DMS53 treated with DMSO at 0.1 percent for 48 hours (cell line): ENCODE measurements at regions not wholly inside any gene's neighbourhood (a gene's known extent, or its start where the extent isn't known, plus 50 kb on each side); places are given as distances from the start of the nearest gene placed in this dataset.

Experiments
- DNase-seq: peaks from one replicate; lab custom pipeline; 2025; ENCODE audit not compliant: unreplicated experiment; lab: John Stamatoyannopoulos, UW

DNA sequence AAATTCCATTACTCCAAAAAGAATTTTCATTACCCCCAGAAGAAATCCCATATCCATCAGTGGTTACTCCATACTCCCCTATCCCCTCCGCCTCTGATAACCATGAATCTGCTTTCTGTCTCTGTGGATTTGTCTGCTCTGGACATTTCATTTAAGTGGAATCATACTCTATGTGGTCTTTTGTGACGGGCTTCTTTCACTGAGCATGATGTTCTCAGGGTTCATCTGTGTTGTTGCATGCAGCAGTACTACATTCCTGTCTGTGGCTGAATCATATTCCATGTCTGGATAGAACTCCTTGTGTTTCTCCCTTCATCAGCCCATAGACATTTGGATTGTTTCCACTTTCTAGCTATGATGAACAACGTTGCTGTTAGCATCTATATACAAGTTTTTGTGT is 59.5 kb upstream of the IRX3 start:
- no peak for DNase-seq

DNA sequence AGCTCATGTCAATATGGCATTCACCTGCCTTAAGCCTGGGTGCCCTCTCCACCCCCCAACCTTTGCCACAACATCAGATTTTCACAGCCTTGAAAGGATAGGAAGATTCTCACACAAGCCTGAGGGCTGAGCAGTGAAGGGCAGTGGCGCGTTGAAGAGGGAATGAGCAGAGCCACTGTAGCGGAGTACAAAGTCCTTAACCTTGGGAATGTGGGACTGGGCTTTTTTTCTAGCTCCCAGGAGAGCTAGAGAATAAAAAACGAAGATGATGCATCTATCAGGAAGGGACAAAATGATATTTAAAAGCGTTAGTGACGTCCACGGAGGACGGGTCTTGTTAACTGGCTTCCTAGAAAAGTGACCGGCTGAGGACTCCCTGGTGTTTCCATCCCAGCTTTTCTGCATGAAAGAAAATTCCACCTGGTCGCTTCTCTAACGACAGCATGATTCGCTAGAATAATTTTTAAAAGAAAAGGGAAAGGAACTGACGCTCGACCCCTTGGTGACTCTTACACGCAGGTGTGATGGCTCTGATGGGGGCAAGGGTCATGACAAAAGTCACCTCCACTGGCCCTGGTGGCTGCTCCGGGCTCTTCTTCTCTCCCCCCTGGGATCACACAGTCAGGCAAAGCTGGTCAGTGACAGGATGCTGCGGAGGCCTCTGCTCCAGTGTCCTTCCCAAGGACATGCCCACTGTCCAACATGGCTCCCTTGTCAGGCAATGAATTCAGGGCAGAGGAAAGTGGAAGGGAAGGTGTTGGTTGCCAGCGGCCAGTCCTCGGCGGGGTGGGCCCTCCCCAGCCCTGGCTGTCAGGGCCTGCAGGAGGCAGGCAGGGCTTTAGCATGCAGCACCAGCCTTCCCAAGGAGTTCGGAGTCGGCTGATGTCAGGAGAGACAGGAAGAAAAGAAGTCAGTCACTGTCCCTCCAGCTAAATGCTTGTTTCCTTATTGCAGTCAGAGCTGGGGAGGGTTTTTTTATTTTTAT is 58.4 kb upstream of the IRX3 start:
- no peak for DNase-seq

DNA sequence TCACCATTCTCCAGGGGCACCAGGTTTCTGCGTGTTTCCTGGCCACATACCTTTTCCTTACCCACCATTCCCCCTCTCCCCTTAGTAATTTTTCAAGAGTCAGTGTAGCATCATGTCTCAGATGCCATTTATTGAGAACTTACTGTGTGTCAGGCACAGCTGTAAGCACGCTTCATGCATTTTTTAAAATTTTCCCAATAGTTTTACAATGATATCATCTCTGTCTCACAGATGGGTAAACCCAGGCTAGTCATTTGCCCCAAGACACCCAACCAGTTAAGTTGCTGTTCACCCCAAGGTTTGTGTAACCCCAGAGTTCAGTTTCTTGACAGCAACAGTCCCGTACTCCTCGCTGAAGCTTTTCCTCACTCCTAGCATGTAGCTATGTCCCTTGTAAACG is 56.4 kb upstream of the IRX3 start:
- no peak for DNase-seq

DNA sequence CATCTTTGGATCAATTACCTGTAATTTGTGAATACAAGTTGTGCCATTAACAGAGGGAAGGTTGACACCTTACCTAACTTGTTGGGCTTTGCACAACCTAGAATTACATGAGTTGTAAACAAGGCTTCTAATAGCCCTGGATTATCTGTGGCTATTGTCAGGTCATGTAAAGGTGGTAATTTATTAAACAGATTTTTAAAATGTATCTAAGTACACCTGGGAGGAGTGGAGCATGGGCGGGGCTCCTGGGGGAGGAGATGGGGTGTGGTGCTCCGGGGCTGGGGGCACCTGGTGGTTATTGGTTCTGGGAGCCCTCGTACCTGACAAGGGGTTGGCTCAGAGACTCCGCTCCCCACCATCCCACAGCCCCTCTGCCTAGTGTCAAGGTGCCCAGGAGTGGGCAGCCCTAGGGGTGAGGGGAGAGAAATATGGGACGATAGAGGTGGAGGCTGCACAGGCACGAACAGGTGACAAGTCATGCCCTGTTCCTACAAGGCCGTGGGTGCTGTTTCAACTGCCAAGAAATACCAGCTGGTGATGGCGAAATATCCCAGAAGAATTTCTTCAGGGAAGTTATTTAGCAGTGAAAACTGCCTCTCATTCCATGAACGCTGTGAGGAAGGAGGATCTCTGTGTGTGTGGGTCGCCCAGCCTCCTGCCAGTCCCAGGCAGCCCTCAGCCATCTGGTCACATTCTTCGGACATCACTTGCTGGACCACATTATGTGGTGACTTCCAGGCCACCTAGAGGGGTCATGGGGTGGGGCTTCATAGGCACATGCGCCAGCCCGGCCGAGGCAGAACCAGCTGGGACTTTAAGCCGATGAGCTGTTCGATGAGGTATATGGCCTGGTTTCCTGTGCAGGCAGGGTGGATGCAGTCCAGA is 55.5 kb upstream of the IRX3 start:
- no peak for DNase-seq

DNA sequence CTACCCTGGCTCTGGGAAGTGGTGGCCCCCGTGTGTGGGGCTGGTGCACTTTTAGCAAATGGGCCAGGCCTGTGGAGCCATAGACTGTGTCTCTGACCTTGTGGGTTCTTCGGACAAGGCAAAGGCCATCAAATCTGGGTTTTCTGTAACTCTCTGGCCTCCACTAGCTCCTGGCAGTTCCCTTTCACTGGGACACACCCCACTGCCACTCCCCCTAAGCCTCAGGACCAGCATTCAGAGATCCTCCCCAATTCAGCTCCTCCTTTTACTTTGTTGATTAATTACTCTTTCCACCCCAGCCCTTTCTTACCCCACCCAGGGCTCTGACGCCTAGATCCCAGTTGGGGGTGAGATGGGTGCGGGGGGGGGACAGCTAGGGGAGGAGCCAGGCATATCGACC is 53.9 kb upstream of the IRX3 start:
- no peak for DNase-seq

DNA sequence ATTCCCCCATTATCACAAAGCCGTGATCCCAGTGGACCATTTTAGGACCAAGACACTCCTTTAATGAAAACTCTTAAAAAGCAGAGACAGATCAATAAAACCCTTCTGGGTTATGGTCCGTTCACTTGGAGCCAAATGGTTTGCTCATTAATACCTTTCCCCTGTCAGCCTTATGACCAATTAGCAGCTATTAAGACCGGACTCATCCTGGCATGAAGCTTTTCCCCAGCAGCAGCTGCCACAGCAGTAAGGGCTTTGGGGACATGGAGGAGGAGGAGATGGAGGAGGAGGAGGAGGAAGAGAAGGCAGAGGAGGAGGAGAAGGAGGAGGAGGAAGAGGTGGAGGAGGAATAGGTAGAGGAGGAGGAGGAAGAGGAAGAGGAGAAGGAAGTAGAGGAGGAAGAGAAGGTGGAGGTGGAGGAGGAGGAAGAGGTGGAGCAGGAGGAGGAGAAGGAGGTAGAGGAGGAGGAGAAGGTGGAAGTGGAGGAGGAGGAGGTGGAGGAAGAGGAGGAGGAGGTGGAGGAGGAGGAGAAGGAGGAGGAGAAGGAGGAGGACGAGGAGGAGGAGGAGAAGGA is 50.1 kb upstream of the IRX3 start:
- no peak for DNase-seq
